H9 (cell line): ENCODE measurements at regions not wholly inside any gene's neighbourhood (a gene's known extent, or its start where the extent isn't known, plus 50 kb on each side); places are given as distances from the start of the nearest gene placed in this dataset.

Experiments used
- DNase-seq: peaks from one replicate; pipeline ENCODE4 v3.0.0-alpha.2; 2017
- H2AFZ ChIP-seq: one replicate; pipeline ENCODE4 v1.6.1; 2013; ENCODE audit warnings: mild to moderate bottlenecking, low read length, control low read depth, moderate library complexity
- H2AK5ac ChIP-seq: 2 replicates; pipeline ENCODE4 v1.6.1; 2013; ENCODE audit warnings: low read length, control low read depth, mixed read lengths; ENCODE audit not compliant: insufficient read length
- H2BK120ac ChIP-seq: one replicate; pipeline ENCODE4 v1.6.1; 2013; ENCODE audit warnings: low read depth, mild to moderate bottlenecking, low read length, control low read depth, inconsistent platforms; ENCODE audit not compliant: poor library complexity, severe bottlenecking
- H2BK12ac ChIP-seq: 2 replicates; pipeline ENCODE4 v1.6.1; 2013; ENCODE audit warnings: low read length, control low read depth, mixed read lengths, low read depth; ENCODE audit not compliant: insufficient read length
- H2BK15ac ChIP-seq: 2 replicates; pipeline ENCODE4 v1.6.1; 2013; ENCODE audit warnings: low read depth, low read length, control low read depth
- H2BK20ac ChIP-seq: one replicate; pipeline ENCODE4 v1.6.1; 2013; ENCODE audit warnings: low read depth, mild to moderate bottlenecking, low read length, control low read depth, inconsistent platforms; ENCODE audit not compliant: poor library complexity, severe bottlenecking
- H2BK5ac ChIP-seq: 2 replicates; pipeline ENCODE4 v1.6.1; 2013; ENCODE audit warnings: low read length, control low read depth, mixed read lengths; ENCODE audit not compliant: insufficient read length
- H3K14ac ChIP-seq: 2 replicates; pipeline ENCODE4 v1.6.1; 2013; ENCODE audit warnings: low read length, control low read depth; ENCODE audit not compliant: insufficient read depth
- H3K18ac ChIP-seq: 2 replicates; pipeline ENCODE4 v1.6.1; 2013; ENCODE audit warnings: low read depth, mild to moderate bottlenecking, mixed read lengths, low read length, control low read depth; ENCODE audit not compliant: insufficient read length
- H3K23ac ChIP-seq: 2 replicates; pipeline ENCODE4 v1.6.1; 2013; ENCODE audit warnings: low read length, control low read depth, mixed read lengths, low read depth; ENCODE audit not compliant: insufficient read length
- H3K23me2 ChIP-seq: 2 replicates; pipeline ENCODE4 v1.6.1; 2013; ENCODE audit warnings: low read depth, mild to moderate bottlenecking, mixed read lengths, low read length, control low read depth; ENCODE audit not compliant: insufficient read length, poor library complexity, severe bottlenecking
- H3K27ac ChIP-seq: 2 replicates; pipeline ENCODE4 v1.5.1; 2013; ENCODE audit warnings: low read length, control low read depth, mixed read lengths, low read depth; ENCODE audit not compliant: insufficient read length
- H3K27me3 ChIP-seq: 2 replicates; pipeline ENCODE4 v1.6.1; 2013; ENCODE audit warnings: low read length, control low read depth, inconsistent platforms; ENCODE audit not compliant: insufficient read depth
- H3K4ac ChIP-seq: 2 replicates; pipeline ENCODE4 v1.6.1; 2013; ENCODE audit warnings: low read depth, mild to moderate bottlenecking, control low read depth, inconsistent platforms, low read length, moderate library complexity
- H3K4me1 ChIP-seq: 2 replicates; pipeline ENCODE4 v1.6.1; 2013; ENCODE audit warnings: low read length, control low read depth, inconsistent platforms; ENCODE audit not compliant: insufficient read depth
- H3K4me2 ChIP-seq: 2 replicates; pipeline ENCODE4 v1.6.1; 2013; ENCODE audit warnings: low read length, control low read depth, mixed read lengths; ENCODE audit not compliant: insufficient read length, insufficient read depth
- H3K56ac ChIP-seq: 2 replicates; pipeline ENCODE4 v1.6.1; 2013; ENCODE audit warnings: low read depth, mild to moderate bottlenecking, mixed read lengths, low read length, control low read depth; ENCODE audit not compliant: insufficient read length
- H3K79me1 ChIP-seq: 2 replicates; pipeline ENCODE4 v1.6.1; 2013; ENCODE audit warnings: low read depth, mild to moderate bottlenecking, moderate library complexity, low read length, control low read depth, inconsistent platforms; ENCODE audit not compliant: insufficient read depth, poor library complexity, severe bottlenecking
- H3K79me2 ChIP-seq: 2 replicates; pipeline ENCODE4 v1.6.1; 2013; ENCODE audit warnings: low read length, control low read depth, inconsistent platforms; ENCODE audit not compliant: insufficient read depth
- H3K9ac ChIP-seq: 2 replicates; pipeline ENCODE4 v1.6.1; 2013; ENCODE audit warnings: low read length, control low read depth, mixed read lengths; ENCODE audit not compliant: insufficient read length; ENCODE audit errors: extremely low read depth
- H3K9me3 ChIP-seq: one replicate; pipeline ENCODE4 v1.6.1; 2013; ENCODE audit warnings: low read depth, low read length, inconsistent platforms; ENCODE audit not compliant: control insufficient read depth
- H3T11ph ChIP-seq: one replicate; pipeline ENCODE4 v1.6.1; 2013; ENCODE audit warnings: mild to moderate bottlenecking, low read length, control low read depth, inconsistent platforms
- H4K20me1 ChIP-seq: one replicate; pipeline ENCODE4 v1.6.1; 2013; ENCODE audit not compliant: control insufficient read depth, insufficient read length, insufficient read depth
- H4K5ac ChIP-seq: 2 replicates; pipeline ENCODE4 v1.6.1; 2013; ENCODE audit warnings: low read depth, mild to moderate bottlenecking, mixed read lengths, low read length, control low read depth; ENCODE audit not compliant: insufficient read length
- H4K8ac ChIP-seq: replicated peaks from 2 replicates; pipeline ENCODE4 v1.6.1; 2013; ENCODE audit warnings: low read length, control low read depth, mixed read lengths, low read depth; ENCODE audit not compliant: insufficient read length
- H4K91ac ChIP-seq: 2 replicates; pipeline ENCODE4 v1.6.1; 2013; ENCODE audit warnings: low read depth, mild to moderate bottlenecking, moderate library complexity, mixed read lengths, low read length, control low read depth; ENCODE audit not compliant: insufficient read length
- H3K27ac Mint-ChIP-seq, 3 experiments: 2 replicates in 2 of 3; 3 replicates in 1 of 3; pipeline ENCODE4 v1.8.0; 2020 to 2021; ENCODE audit warnings: mixed read lengths in 3 of 3, mild to moderate bottlenecking in 1 of 3, moderate library complexity in 1 of 3
- H3K27me3 Mint-ChIP-seq: 2 replicates; pipeline ENCODE4 v1.8.0; 2021; ENCODE audit warnings: low read depth, mild to moderate bottlenecking, moderate library complexity, mixed read lengths
- H3K36me3 Mint-ChIP-seq, 3 experiments: 2 replicates in 2 of 3; 3 replicates in 1 of 3; pipeline ENCODE4 v1.8.0; 2020 to 2021; ENCODE audit warnings: low read depth in 3 of 3, mixed read lengths in 3 of 3; ENCODE audit not compliant: insufficient read depth in 1 of 3
- H3K4me1 Mint-ChIP-seq, 2 experiments: 2 replicates each; pipeline ENCODE4 v1.8.0; 2020; ENCODE audit warnings: mixed read lengths in 2 of 2
- H3K4me3 Mint-ChIP-seq, 2 experiments: 2 replicates in 1 of 2; 3 replicates in 1 of 2; pipeline ENCODE4 v1.8.0; 2020 to 2021; ENCODE audit warnings: mild to moderate bottlenecking in 2 of 2, mixed read lengths in 2 of 2, moderate library complexity in 1 of 2
- H3K9me3 Mint-ChIP-seq, 2 experiments: 2 replicates in 1 of 2; 3 replicates in 1 of 2; pipeline ENCODE4 v1.8.0; 2020; ENCODE audit warnings: mild to moderate bottlenecking in 2 of 2, mixed read lengths in 2 of 2, moderate library complexity in 1 of 2
- WGBS: extraction: QIAGEN DNeasy Blood & Tissue Kit; methylation state at CpG from one replicate; pipeline ENCODE4 v1.1.7; 2013; ENCODE audit warnings: missing lambda C conversion rate, low lambda C conversion rate, mixed read lengths; ENCODE audit not compliant: insufficient read length; ENCODE audit errors: extremely low coverage; 5-methylcytosine and 5-hydroxymethylcytosine counted together
- TF ChIP-seq, protein P1 (sequence below): fragments of 200-600 bp; sonication (generic); conservative IDR thresholded peaks from 3 replicates; pipeline ENCODE4 v1.8.0; 2021; ENCODE audit warnings: antibody characterized with exemption, mild to moderate bottlenecking

- no peaks in the 10 kb centered on the region for H3K79me1 ChIP-seq
- no peak overlapping the region for H3K27ac ChIP-seq
- H4K8ac ChIP-seq, result no peak overlapping the region
- Mint-ChIP-seq H3K4me1 (peaks cover 0 to 4% of the 10 kb centered on the region in 2 experiments; a peak in 1 of 4 replicates), H3K9me3 (no peaks in the 10 kb centered on the region), H3K27ac (no peak overlapping the region), H3K36me3 (no peaks in the 10 kb centered on the region), H3K4me3 (no peak overlapping the region), H3K27me3 (peaks cover 3% of the 10 kb centered on the region)
- H4K5ac ChIP-seq, result no peak overlapping the region
- no peaks in the 10 kb centered on the region for H3K27me3 ChIP-seq
- no peak overlapping the region for H3K14ac ChIP-seq
- no peak overlapping the region for H2BK15ac ChIP-seq
- no peak overlapping the region for H2BK12ac ChIP-seq
- no peaks in the 10 kb centered on the region for H4K20me1 ChIP-seq
- no peak overlapping the region for H3K9ac ChIP-seq
- H3K79me2 ChIP-seq, result no peaks in the 10 kb centered on the region
- H3K9me3 ChIP-seq, result no peaks in the 10 kb centered on the region
- H2AK5ac ChIP-seq, result no peak overlapping the region
- no peaks in the 10 kb centered on the region for H3K4me1 ChIP-seq
- no peak overlapping the region for H2BK120ac ChIP-seq
- H3K4me2 ChIP-seq, result no peak overlapping the region
- H2BK20ac ChIP-seq, result no peak overlapping the region
- H3K18ac ChIP-seq, result no peak overlapping the region
- H2AFZ ChIP-seq, result no peak overlapping the region
- no CpG with 5 or more reads among the region's 2 CpGs for WGBS
- H3K23ac ChIP-seq, result no peak overlapping the region
- H3K23me2 ChIP-seq, result no peaks in the 10 kb centered on the region
- no peak overlapping the region for H3T11ph ChIP-seq
- no peak overlapping the region for H3K4ac ChIP-seq
- no peak for DNase-seq
- no peak overlapping the region for H3K56ac ChIP-seq
- H4K91ac ChIP-seq, result no peak overlapping the region
- TF ChIP-seq, protein P1, sequence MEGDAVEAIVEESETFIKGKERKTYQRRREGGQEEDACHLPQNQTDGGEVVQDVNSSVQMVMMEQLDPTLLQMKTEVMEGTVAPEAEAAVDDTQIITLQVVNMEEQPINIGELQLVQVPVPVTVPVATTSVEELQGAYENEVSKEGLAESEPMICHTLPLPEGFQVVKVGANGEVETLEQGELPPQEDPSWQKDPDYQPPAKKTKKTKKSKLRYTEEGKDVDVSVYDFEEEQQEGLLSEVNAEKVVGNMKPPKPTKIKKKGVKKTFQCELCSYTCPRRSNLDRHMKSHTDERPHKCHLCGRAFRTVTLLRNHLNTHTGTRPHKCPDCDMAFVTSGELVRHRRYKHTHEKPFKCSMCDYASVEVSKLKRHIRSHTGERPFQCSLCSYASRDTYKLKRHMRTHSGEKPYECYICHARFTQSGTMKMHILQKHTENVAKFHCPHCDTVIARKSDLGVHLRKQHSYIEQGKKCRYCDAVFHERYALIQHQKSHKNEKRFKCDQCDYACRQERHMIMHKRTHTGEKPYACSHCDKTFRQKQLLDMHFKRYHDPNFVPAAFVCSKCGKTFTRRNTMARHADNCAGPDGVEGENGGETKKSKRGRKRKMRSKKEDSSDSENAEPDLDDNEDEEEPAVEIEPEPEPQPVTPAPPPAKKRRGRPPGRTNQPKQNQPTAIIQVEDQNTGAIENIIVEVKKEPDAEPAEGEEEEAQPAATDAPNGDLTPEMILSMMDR, result no peak
- H2BK5ac ChIP-seq, result no peak overlapping the region
Observed at GRCh38 chr3:75015280-75015679, 400.8 kb upstream of the CNTN3 start.
